Activated T-cell treated with anti-CD3 and anti-CD28 coated beads, Interleukin-2, amount 50 U/mL, for 4 hours (primary cell): ENCODE measurements at regions not wholly inside any gene's neighbourhood (a gene's known extent, or its start where the extent isn't known, plus 50 kb on each side); places are given as distances from the start of the nearest gene placed in this dataset.

Source experiments
- ATAC-seq, 2 donors: fragments of 200-7000 bp; cut with Tn5 transposase; one replicate each; pipeline ENCODE4 v1.10.0; 2021
- DNase-seq: peaks from one replicate; pipeline ENCODE4 v3.0.0-alpha.2; 2020
- H3K27me3 Mint-ChIP-seq: one replicate; pipeline ENCODE4 v1.8.0; 2021; ENCODE audit warnings: low read depth, mixed read lengths
- H3K36me3 Mint-ChIP-seq: one replicate; pipeline ENCODE4 v1.8.0; 2022; ENCODE audit warnings: mixed read lengths; ENCODE audit not compliant: insufficient read depth
- H3K4me1 Mint-ChIP-seq: one replicate; pipeline ENCODE4 v1.8.0; 2021; ENCODE audit warnings: low read depth, mixed read lengths
- H3K4me3 Mint-ChIP-seq: one replicate; pipeline ENCODE4 v1.8.0; 2021; ENCODE audit warnings: mild to moderate bottlenecking, moderate library complexity, mixed read lengths
- H3K9me3 Mint-ChIP-seq: one replicate; pipeline ENCODE4 v1.8.0; 2021; ENCODE audit warnings: mixed read lengths

GRCh38 chr17:33936764-33937163 is 318.3 kb upstream of the CCL2 start:
- no peaks in the 10 kb centered on the region for H3K9me3 Mint-ChIP-seq
- ATAC-seq: no peak
- H3K36me3 Mint-ChIP-seq: no peaks in the 10 kb centered on the region
- H3K27me3 Mint-ChIP-seq: peaks cover 7% of the 10 kb centered on the region
- H3K4me1 Mint-ChIP-seq: no peaks in the 10 kb centered on the region
- no peak overlapping the region for H3K4me3 Mint-ChIP-seq
- no peak for DNase-seq

DNA sequence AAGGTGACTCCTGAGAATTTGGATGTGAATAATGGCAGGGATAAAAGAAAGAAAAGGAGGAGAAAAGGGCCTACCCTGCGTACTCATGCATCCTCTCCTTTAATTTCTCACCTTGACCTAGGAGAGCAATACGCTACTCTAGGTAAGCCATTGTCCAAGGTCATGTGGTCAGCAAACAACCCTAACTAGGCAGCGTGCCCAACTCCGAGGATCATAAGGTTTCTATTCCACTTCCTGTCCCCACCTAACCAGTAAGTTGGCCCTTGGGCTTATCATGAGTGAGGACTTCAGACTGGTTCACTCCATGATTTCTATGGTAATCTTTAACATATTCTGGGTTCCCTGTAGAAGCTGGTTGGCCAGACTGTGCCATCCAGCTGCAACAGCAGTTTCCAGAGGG is 315.1 kb upstream of the CCL2 start:
- no peaks in the 10 kb centered on the region for H3K36me3 Mint-ChIP-seq
- no peak overlapping the region for H3K4me3 Mint-ChIP-seq
- ATAC-seq (no peak), DNase-seq (no peak)
- H3K27me3 Mint-ChIP-seq: peaks cover 7% of the 10 kb centered on the region
- no peaks in the 10 kb centered on the region for H3K9me3 Mint-ChIP-seq
- no peaks in the 10 kb centered on the region for H3K4me1 Mint-ChIP-seq

GRCh38 chr17:33940769-33941370 is 314.2 kb upstream of the CCL2 start:
- H3K4me1 Mint-ChIP-seq: no peaks in the 10 kb centered on the region
- ATAC-seq (no peak), DNase-seq (no peak)
- H3K36me3 Mint-ChIP-seq: no peaks in the 10 kb centered on the region
- H3K4me3 Mint-ChIP-seq: no peak overlapping the region
- no peaks in the 10 kb centered on the region for H3K9me3 Mint-ChIP-seq
- H3K27me3 Mint-ChIP-seq: peaks cover 3% of the 10 kb centered on the region

GRCh38 chr17:33941744-33942143 is 313.3 kb upstream of the CCL2 start:
- ATAC-seq (no peak), DNase-seq (no peak)
- no peak overlapping the region for H3K4me3 Mint-ChIP-seq
- no peaks in the 10 kb centered on the region for H3K9me3 Mint-ChIP-seq
- H3K36me3 Mint-ChIP-seq: no peaks in the 10 kb centered on the region
- no peaks in the 10 kb centered on the region for H3K4me1 Mint-ChIP-seq
- peaks cover 2% of the 10 kb centered on the region for H3K27me3 Mint-ChIP-seq

GRCh38 chr17:33942414-33942813 is 312.7 kb upstream of the CCL2 start:
- H3K27me3 Mint-ChIP-seq: no peaks in the 10 kb centered on the region
- H3K4me1 Mint-ChIP-seq: no peaks in the 10 kb centered on the region
- H3K4me3 Mint-ChIP-seq: no peak overlapping the region
- no peaks in the 10 kb centered on the region for H3K36me3 Mint-ChIP-seq
- DNase-seq: no peak
- no peaks in the 10 kb centered on the region for H3K9me3 Mint-ChIP-seq
- no peak for ATAC-seq

DNA sequence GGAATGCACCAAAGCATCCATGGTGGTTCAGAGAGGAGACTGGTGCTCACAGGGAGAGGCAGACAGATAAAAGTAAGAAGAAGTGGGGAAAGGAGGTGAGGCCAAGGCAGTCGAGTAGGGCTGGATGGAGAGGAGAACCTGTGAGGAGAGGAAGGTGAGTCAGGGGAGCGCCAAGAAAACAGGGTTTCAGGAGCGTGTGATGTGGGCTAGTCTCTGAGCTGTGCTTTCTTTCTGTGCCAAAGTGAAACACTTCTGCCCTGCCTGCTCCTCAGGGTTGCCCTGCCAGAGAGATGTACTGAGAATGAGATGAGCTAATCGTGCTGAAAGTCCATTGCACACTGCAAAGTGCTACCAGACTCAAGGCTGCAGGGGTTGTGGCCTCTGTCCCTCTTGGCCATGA is 310.7 kb upstream of the CCL2 start:
- ATAC-seq (no peak), DNase-seq (no peak)
- Mint-ChIP-seq H3K27me3 (no peaks in the 10 kb centered on the region), H3K4me1 (no peaks in the 10 kb centered on the region), H3K9me3 (no peaks in the 10 kb centered on the region), H3K4me3 (no peak overlapping the region), H3K36me3 (no peaks in the 10 kb centered on the region)

- H3K4me1 Mint-ChIP-seq: no peaks in the 10 kb centered on the region
- ATAC-seq (no peak), DNase-seq (no peak)
- H3K4me3 Mint-ChIP-seq: no peak overlapping the region
- H3K9me3 Mint-ChIP-seq: no peaks in the 10 kb centered on the region
- no peaks in the 10 kb centered on the region for H3K27me3 Mint-ChIP-seq
- H3K36me3 Mint-ChIP-seq: no peaks in the 10 kb centered on the region
Observed at GRCh38 chr17:33944826-33945225, 310.3 kb upstream of the CCL2 start.

GRCh38 chr17:33945646-33946546 is 309.2 kb upstream of the CCL2 start:
- Mint-ChIP-seq H3K4me1 (no peaks in the 10 kb centered on the region), H3K4me3 (no peak overlapping the region)
- ATAC-seq: no peak

GRCh38 chr17:33947762-33948161 is 307.3 kb upstream of the CCL2 start:
- Mint-ChIP-seq H3K9me3 (no peaks in the 10 kb centered on the region), H3K27me3 (no peaks in the 10 kb centered on the region), H3K4me3 (no peak overlapping the region), H3K36me3 (no peaks in the 10 kb centered on the region), H3K4me1 (no peaks in the 10 kb centered on the region)
- ATAC-seq (no peak), DNase-seq (no peak)

More at GRCh38 chr17:33945646-33946546, 309.2 kb upstream of the CCL2 start:
- H3K27me3 Mint-ChIP-seq: no peaks in the 10 kb centered on the region
- no peak for DNase-seq
- no peaks in the 10 kb centered on the region for H3K36me3 Mint-ChIP-seq
- no peaks in the 10 kb centered on the region for H3K9me3 Mint-ChIP-seq

GRCh38 chr17:33948309-33948708 is 306.8 kb upstream of the CCL2 start:
- Mint-ChIP-seq H3K36me3 (no peaks in the 10 kb centered on the region), H3K27me3 (no peaks in the 10 kb centered on the region), H3K9me3 (no peaks in the 10 kb centered on the region), H3K4me1 (no peaks in the 10 kb centered on the region), H3K4me3 (no peak overlapping the region)
- ATAC-seq (no peak), DNase-seq (no peak)

DNA sequence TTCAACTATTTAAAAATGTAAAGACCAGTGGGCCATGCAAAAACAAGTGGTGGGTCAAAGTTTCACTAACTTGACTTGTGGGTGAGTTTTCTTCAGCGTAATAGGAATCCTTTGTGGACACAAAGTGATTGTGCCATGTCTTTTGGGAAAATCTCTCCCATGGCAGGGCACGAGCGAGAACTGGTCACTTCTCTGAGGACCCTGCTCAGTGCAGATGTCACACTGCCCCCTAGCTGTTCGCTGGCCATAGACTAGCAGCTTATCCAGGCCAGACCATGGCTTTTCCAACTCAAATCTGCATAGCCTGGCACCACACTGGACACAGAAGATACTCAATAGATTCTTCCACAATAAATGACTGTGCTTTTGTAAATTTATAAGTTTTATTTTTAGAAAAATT is 306.0 kb upstream of the CCL2 start:
- no peak overlapping the region for H3K4me3 Mint-ChIP-seq
- no peaks in the 10 kb centered on the region for H3K27me3 Mint-ChIP-seq
- no peaks in the 10 kb centered on the region for H3K9me3 Mint-ChIP-seq
- H3K36me3 Mint-ChIP-seq: no peaks in the 10 kb centered on the region
- no peaks in the 10 kb centered on the region for H3K4me1 Mint-ChIP-seq
- ATAC-seq (no peak), DNase-seq (no peak)

DNA sequence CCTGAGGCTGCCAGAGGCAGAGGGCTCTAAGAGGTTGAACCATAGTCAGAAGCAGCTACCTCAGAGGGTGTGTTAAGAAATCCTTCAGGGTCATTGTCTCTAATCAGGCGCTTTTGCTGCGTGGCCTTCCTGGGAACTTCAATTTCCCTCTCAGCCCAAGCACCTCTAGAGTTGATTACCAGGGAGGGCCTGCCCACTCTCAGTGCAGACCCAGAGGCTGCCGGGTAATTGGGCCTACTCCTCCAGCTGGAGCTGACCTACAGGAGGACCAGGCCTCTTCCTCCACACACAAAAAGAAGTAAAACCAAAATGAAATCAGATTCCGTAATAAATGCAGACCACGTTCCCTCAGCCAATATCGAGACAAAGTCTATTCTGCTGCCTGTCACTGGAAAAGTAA is 305.0 kb upstream of the CCL2 start:
- ATAC-seq: no peak

DNA sequence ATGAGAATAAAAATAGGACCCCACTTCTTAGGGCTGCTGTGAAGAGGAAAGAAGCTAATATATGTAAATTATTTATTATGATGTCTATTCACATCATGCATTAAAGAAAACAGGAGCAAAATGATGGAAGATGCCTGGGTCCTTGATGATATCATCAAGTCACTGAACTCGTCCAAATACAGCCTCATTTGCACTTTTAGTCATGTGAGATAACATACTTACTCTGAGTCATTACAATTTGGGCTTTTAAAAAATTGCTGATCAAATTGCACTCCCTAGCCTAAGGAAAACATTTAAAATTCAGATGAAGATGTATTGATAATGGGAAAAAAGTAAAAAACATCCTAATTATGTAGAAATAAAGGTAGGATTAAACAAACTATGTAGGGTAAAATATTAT is 302.7 kb upstream of the CCL2 start:
- Mint-ChIP-seq H3K4me3 (no peak overlapping the region), H3K4me1 (no peaks in the 10 kb centered on the region), H3K9me3 (no peaks in the 10 kb centered on the region), H3K36me3 (no peaks in the 10 kb centered on the region), H3K27me3 (peaks cover 5% of the 10 kb centered on the region)
- DNase-seq: no peak
- no peak for ATAC-seq

More for the DNA sequence above, 305.0 kb upstream of the CCL2 start:
- no peak for DNase-seq
- no peaks in the 10 kb centered on the region for H3K27me3 Mint-ChIP-seq
- no peaks in the 10 kb centered on the region for H3K4me1 Mint-ChIP-seq
- no peaks in the 10 kb centered on the region for H3K9me3 Mint-ChIP-seq
- H3K4me3 Mint-ChIP-seq: no peak overlapping the region
- no peaks in the 10 kb centered on the region for H3K36me3 Mint-ChIP-seq

DNA sequence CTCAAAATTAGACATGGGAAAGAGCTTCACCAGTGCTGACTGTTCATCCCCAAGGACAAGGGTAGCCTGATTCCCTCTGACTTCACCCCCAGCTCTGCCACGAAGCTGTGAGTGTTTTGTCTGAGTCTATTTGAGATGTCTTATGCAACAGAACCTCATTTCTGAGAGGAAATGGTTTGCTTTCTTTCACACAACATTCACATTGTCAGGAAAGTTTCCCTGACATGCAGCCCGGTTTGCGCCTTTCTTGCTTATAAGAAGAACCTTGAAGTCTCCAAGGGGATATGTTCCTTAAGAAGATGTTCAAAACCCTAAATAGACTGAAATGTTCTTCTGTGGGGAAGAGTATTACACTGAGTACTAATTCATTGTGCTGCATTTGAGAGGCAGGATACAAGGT is 300.5 kb upstream of the CCL2 start:
- peaks cover 6% of the 10 kb centered on the region for H3K9me3 Mint-ChIP-seq
- ATAC-seq (no peak), DNase-seq (no peak)
- H3K27me3 Mint-ChIP-seq: peaks cover 5% of the 10 kb centered on the region
- no peaks in the 10 kb centered on the region for H3K4me1 Mint-ChIP-seq
- no peak overlapping the region for H3K4me3 Mint-ChIP-seq
- no peaks in the 10 kb centered on the region for H3K36me3 Mint-ChIP-seq

DNA sequence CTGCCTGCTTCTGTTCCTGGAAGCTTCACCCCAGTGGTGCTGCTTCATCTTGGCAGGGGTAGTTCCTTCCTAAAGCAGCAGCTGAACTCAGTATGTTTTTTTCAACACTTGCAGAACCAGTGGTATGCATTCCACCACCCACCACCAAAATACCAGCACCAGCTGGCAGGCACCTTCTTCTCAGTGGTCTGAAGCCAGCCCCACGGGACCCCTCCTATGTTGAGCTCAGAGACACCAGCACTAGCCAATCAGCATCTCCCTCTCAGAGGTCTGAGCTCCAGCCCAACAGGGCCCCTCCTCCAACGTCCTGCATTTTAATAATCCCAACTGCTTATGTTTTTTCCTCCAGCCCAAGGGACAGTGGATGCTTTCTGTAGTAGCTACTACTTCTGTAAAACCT is 299.6 kb upstream of the CCL2 start:
- Mint-ChIP-seq H3K27me3 (peaks cover 5% of the 10 kb centered on the region), H3K9me3 (peaks cover 8% of the 10 kb centered on the region), H3K4me3 (no peak overlapping the region), H3K4me1 (no peaks in the 10 kb centered on the region), H3K36me3 (no peaks in the 10 kb centered on the region)
- ATAC-seq (no peak), DNase-seq (no peak)
